Lower leg skin (tissue), 3 donors: ENCODE measurements at regions not wholly inside any gene's neighbourhood (a gene's known extent, or its start where the extent isn't known, plus 50 kb on each side); places are given as distances from the start of the nearest gene placed in this dataset.

Source experiments
- CTCF ChIP-seq, 3 donors: fragments of 450-650 bp; IDR thresholded peaks; one replicate each; pipeline ENCODE4 v1.5.1; 2016; ENCODE audit warnings: antibody characterized with exemption in 3 of 3, mild to moderate bottlenecking in 3 of 3, moderate library complexity in 2 of 3
- POLR2A ChIP-seq, 2 donors: fragments of 450-650 bp; IDR thresholded peaks; one replicate each; pipeline ENCODE4 v1.6.1; 2016 to 2017; ENCODE audit warnings: antibody characterized with exemption in 2 of 2, mild to moderate bottlenecking in 1 of 2, moderate library complexity in 1 of 2

- TF ChIP-seq CTCF (IDR thresholded peaks at IDR 0.05) = no peak
- no peak for TF ChIP-seq POLR2A (IDR thresholded peaks at IDR 0.05)
These were observed 65.3 kb downstream of the CPN2 start for GRCh38 chr3:194285850-194286197.
